ENCODE measurements at regions not wholly inside any gene's neighbourhood (a gene's known extent, or its start where the extent isn't known, plus 50 kb on each side); places are given as distances from the start of the nearest gene placed in this dataset.

DNA sequence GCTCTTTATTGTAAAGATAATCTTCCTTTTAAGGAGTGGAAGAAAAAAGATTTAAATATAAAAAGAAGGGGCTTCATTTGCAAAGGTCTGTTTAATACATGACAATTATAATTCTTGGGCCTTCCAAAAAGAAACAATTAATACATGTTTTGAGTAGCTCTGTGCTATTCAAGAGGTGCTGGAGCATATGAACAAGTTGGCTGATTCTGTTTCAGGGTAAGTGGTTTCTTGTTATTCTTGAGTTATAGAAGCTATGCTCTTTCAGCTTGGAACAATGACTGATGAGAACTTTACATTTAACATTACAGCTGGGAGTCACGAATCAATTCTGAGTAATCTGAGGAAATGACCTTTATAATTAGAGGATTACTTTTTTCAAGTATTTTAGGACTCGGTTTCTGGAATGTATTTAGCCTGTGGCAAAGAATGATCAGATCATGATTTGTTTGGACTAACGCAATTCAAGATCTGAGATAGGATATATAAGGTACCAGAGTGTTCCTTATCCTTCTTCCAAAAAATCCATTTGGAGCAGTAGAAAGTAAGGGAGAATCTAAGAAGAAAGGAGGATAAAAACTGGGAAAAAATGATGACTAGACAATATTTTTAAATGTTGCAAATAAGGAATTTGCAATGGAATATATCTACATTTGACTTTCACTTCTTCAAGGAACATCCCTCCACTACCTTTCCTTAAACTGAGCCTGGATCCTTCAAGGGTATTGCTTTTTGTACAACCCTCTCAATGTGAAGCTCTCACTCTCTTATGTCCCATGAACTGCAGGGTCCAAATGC, 77.1 kb upstream of the KCTD3 start:
- H3K27ac ChIP-seq, result no peak overlapping the region
- no peaks in the 10 kb centered on the region for H3K27me3 ChIP-seq
- no peaks in the 10 kb centered on the region for H3K36me3 ChIP-seq
- intact Hi-C loops (cut with DNase I), result no loop called here
- no peak for DNase-seq
- H3K4me1 ChIP-seq, result no peaks in the 10 kb centered on the region
- ATAC-seq, result no peak
- no peaks in the 10 kb centered on the region for H3K9me3 ChIP-seq
- no peak overlapping the region for H3K4me3 ChIP-seq
- TF ChIP-seq, protein P1, sequence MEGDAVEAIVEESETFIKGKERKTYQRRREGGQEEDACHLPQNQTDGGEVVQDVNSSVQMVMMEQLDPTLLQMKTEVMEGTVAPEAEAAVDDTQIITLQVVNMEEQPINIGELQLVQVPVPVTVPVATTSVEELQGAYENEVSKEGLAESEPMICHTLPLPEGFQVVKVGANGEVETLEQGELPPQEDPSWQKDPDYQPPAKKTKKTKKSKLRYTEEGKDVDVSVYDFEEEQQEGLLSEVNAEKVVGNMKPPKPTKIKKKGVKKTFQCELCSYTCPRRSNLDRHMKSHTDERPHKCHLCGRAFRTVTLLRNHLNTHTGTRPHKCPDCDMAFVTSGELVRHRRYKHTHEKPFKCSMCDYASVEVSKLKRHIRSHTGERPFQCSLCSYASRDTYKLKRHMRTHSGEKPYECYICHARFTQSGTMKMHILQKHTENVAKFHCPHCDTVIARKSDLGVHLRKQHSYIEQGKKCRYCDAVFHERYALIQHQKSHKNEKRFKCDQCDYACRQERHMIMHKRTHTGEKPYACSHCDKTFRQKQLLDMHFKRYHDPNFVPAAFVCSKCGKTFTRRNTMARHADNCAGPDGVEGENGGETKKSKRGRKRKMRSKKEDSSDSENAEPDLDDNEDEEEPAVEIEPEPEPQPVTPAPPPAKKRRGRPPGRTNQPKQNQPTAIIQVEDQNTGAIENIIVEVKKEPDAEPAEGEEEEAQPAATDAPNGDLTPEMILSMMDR (IDR thresholded peaks at IDR 0.05), result no peak

DNA sequence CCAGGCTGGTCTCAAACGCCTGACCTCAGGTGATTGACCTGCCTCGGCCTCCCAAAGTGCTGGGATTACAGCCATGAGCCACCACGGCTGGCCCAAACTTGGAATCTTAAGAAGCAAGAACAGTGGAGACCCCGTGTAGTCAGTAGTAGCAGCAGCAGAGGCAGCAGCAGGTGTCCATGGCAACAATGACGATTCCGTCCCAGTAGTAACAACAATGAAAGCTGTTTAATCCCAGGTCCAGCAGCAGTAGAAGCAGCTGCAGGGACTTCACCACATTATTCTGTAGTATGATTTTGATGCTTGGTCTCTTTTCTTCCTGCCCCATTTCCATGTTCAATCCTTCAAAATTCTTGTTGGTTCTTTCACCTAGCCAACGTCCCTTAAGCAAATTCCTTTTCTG, 69.6 kb upstream of the KCTD3 start:
- intact Hi-C loops (cut with DNase I), result no loop called here
- Histone ChIP-seq H3K27ac (no peak overlapping the region), H3K4me3 (no peak overlapping the region), H3K27me3 (no peaks in the 10 kb centered on the region), H3K36me3 (no peaks in the 10 kb centered on the region), H3K4me1 (no peaks in the 10 kb centered on the region), H3K9me3 (no peaks in the 10 kb centered on the region)
- ATAC-seq, result no peak
- TF ChIP-seq, protein P1 (IDR thresholded peaks at IDR 0.05), result no peak
- DNase-seq, result no peak

DNA sequence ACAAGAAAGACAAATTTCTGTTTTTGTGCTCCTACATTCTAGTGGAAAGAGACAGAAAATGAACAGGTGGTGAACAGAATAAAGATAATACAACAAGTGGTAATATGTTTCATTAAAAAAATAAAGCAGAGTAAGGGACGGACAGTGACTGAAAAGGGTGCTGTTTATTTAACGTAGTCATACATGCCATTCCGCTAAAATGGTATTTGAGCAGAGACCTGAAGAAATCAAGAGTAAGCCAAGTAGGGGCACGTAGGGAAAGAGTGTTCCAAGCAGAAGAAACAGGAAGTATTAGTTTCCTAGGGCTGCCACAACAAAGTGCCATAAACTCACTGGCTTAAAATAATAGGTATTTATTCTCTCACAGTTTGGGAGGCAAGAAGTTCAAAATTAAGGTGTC, 65.6 kb upstream of the KCTD3 start:
- TF ChIP-seq, protein P1 (IDR thresholded peaks at IDR 0.05), result no peak
- Histone ChIP-seq H3K27me3 (no peaks in the 10 kb centered on the region), H3K4me1 (no peaks in the 10 kb centered on the region), H3K4me3 (no peak overlapping the region), H3K27ac (no peak overlapping the region), H3K9me3 (no peaks in the 10 kb centered on the region), H3K36me3 (no peaks in the 10 kb centered on the region)
- intact Hi-C loops (cut with DNase I), result no loop called here
- ATAC-seq (no peak), DNase-seq (no peak)

DNA sequence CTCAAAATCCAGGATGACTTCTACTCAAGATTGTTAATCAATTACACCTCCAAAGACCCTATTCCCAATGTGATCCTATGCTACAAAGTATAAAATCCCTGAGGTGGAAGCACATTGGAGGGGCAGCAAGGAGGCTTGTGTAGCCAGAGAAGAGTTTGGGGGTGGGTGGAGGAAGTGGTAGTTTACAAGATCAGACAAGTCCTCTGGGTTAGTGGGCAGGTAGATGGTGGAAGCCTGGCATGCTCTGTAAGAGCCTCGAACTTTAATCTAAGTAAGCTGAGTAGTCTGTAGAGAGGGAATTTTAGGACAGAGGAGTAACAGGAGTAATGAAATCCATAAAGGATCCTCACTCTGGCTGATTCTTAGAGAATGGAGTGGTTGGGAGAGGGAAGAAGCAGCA, 65.0 kb upstream of the KCTD3 start:
- TF ChIP-seq, protein P1 (IDR thresholded peaks at IDR 0.05), result no peak

GRCh38 chr1:215507119-215507518, 60.0 kb upstream of the KCTD3 start:
- Histone ChIP-seq H3K36me3 (no peaks in the 10 kb centered on the region), H3K4me1 (no peaks in the 10 kb centered on the region), H3K27me3 (no peaks in the 10 kb centered on the region), H3K4me3 (no peak overlapping the region), H3K27ac (no peak overlapping the region), H3K9me3 (no peaks in the 10 kb centered on the region)
- TF ChIP-seq, protein P1 (IDR thresholded peaks at IDR 0.05), result no peak
- DNase-seq (no peak), ATAC-seq (no peak)
- intact Hi-C loops (cut with DNase I), result no loop called here

More for the DNA sequence above, 65.0 kb upstream of the KCTD3 start:
- no peaks in the 10 kb centered on the region for H3K27me3 ChIP-seq
- H3K36me3 ChIP-seq, result no peaks in the 10 kb centered on the region
- H3K4me3 ChIP-seq, result no peak overlapping the region
- H3K9me3 ChIP-seq, result no peaks in the 10 kb centered on the region
- no peaks in the 10 kb centered on the region for H3K4me1 ChIP-seq
- H3K27ac ChIP-seq, result no peak overlapping the region
- DNase-seq, result no peak
- no peak for ATAC-seq
- intact Hi-C loops (cut with DNase I), result no loop called here
